ENCODE measurements at regions not wholly inside any gene's neighbourhood (a gene's known extent, or its start where the extent isn't known, plus 50 kb on each side); places are given as distances from the start of the nearest gene placed in this dataset.

DNA sequence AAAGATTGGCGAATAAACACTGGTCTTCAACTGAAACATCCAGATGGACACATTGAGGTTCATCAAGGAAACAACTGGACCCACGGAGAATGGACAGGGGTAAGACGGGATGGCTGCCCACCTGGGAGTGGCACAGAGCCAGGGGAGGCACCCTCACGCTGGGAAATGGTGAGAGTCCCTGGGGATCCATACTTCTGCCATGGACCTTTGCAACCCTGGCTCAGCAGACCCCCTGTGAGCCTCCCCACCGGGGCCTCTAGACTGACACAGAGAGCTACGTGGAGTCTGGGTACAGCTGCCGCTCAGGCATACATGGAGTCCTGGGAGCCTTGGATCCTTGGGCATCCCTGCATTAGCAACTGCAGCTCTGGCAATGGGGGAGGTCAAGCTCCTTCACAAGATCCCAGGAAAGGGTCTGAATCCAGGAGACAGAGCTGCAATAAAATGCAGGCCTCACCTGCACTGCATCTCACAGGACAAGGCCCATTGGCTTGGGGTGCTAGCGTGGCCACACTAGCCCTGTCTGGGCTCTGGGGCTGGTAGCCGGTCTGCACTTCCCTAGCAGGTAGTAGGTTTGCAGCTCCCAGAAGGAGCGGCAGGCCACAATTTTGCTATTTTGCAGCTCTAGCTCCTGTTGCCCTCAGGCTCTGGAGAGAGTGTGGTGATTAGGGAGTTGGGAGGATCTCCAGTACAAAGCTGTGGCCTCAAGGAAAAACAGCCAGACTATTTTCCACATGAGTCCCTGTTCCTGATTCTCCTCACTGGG lies 496.4 kb upstream of the LRRC4C start:
- Histone ChIP-seq H3K27me3 (replicated peaks; ENCODE audit: insufficient read depth, low read length) (no peaks in the 10 kb centered on the region), H3K4me3 (ENCODE audit: low read length) (no peak overlapping the region), H3K4me1 (ENCODE audit: low read length) (peaks cover 1% of the 10 kb centered on the region; the same call in 1 of the 2 replicates), H4K20me1 (ENCODE audit: insufficient read depth, low read length) (no peaks in the 10 kb centered on the region), H3K79me2 (ENCODE audit: low read length) (no peaks in the 10 kb centered on the region), H2AFZ (ENCODE audit: low read length) (no peak overlapping the region), H3K9me2 (replicated peaks; ENCODE audit: insufficient read depth, low read length) (no peaks in the 10 kb centered on the region), H3K4me2 (ENCODE audit: low read depth, low read length) (no peak overlapping the region), H3K27ac (ENCODE audit: low read length) (no peak overlapping the region), H3K9ac (ENCODE audit: low read length) (no peak overlapping the region), H3K36me3 (replicated peaks; ENCODE audit: insufficient read depth, low read length) (no peaks in the 10 kb centered on the region), H3F3A (ENCODE audit: insufficient read depth, low read length) (no peaks in the 10 kb centered on the region), H3K9me3 (replicated peaks; ENCODE audit: insufficient read depth, low read length) (no peaks in the 10 kb centered on the region)
- DNase-seq: no peak
- TF ChIP-seq EZH2phosphoT487 (IDR thresholded peaks at IDR 0.05; ENCODE audit: low read length) (no peak), EZH2 (optimal IDR thresholded peaks at IDR 0.05; ENCODE audit: low read depth, low read length) (no peak)
- TF ChIP-seq, protein P1, sequence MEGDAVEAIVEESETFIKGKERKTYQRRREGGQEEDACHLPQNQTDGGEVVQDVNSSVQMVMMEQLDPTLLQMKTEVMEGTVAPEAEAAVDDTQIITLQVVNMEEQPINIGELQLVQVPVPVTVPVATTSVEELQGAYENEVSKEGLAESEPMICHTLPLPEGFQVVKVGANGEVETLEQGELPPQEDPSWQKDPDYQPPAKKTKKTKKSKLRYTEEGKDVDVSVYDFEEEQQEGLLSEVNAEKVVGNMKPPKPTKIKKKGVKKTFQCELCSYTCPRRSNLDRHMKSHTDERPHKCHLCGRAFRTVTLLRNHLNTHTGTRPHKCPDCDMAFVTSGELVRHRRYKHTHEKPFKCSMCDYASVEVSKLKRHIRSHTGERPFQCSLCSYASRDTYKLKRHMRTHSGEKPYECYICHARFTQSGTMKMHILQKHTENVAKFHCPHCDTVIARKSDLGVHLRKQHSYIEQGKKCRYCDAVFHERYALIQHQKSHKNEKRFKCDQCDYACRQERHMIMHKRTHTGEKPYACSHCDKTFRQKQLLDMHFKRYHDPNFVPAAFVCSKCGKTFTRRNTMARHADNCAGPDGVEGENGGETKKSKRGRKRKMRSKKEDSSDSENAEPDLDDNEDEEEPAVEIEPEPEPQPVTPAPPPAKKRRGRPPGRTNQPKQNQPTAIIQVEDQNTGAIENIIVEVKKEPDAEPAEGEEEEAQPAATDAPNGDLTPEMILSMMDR (IDR thresholded peaks at IDR 0.05; ENCODE audit: low read length): no peak

DNA sequence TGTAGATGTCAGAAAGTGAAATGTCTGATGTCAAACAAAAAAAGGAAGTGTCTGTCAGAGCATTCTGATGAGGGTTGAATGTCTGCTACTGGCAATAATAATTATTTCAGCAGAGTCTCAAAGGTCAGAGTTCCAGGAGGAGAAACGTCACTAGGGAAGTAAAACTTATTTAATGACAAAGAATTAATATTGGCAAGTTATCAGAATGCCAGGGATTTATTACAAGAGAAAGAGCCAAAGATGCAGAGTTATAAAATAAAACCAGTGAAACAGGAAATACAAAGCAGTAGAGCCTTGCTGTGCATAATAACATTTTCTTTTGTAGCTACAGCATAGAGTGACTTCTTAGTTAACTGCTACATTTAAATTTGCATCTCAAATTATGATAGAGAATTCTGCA lies 504.0 kb upstream of the LRRC4C start:
- no peaks in the 10 kb centered on the region for H3K27me3 ChIP-seq (replicated peaks; ENCODE audit: insufficient read depth, low read length)
- H4K20me1 ChIP-seq (ENCODE audit: insufficient read depth, low read length): no peaks in the 10 kb centered on the region

DNA sequence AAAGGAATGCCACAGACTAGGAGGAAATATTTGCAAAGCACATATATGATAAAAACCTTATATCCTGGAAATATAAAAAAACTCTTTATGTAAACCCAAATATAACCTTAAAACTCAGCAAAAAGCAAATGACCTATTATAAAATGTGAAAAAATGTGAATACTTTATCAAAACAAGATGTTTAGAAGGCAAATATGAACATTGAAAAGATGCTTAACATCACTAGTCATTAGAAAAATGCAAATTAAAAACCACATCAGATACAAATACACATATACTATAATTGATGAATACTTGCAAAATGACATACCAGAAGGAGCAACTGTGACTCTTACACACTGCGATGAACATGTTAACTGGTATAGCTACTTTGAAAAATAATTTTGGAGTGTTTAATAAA lies 511.2 kb upstream of the LRRC4C start:
- H3K4me3 ChIP-seq (ENCODE audit: low read length): no peak overlapping the region
- H3K36me3 ChIP-seq (replicated peaks; ENCODE audit: insufficient read depth, low read length): no peaks in the 10 kb centered on the region
- TF ChIP-seq, protein P1 (IDR thresholded peaks at IDR 0.05; ENCODE audit: low read length): no peak
- TF ChIP-seq EZH2phosphoT487 (IDR thresholded peaks at IDR 0.05; ENCODE audit: low read length) (no peak), EZH2 (optimal IDR thresholded peaks at IDR 0.05; ENCODE audit: low read depth, low read length) (no peak)
- no peak overlapping the region for H3K4me2 ChIP-seq (ENCODE audit: low read depth, low read length)
- no peaks in the 10 kb centered on the region for H3K4me1 ChIP-seq (ENCODE audit: low read length)
- no peaks in the 10 kb centered on the region for H4K20me1 ChIP-seq (ENCODE audit: insufficient read depth, low read length)
- no peak for DNase-seq
- no peak overlapping the region for H3K27ac ChIP-seq (ENCODE audit: low read length)
- H3K79me2 ChIP-seq (ENCODE audit: low read length): no peaks in the 10 kb centered on the region
- H3K27me3 ChIP-seq (replicated peaks; ENCODE audit: insufficient read depth, low read length): no peaks in the 10 kb centered on the region
- H3K9ac ChIP-seq (ENCODE audit: low read length): no peak overlapping the region
- H3F3A ChIP-seq (ENCODE audit: insufficient read depth, low read length): no peaks in the 10 kb centered on the region
- H3K9me3 ChIP-seq (replicated peaks; ENCODE audit: insufficient read depth, low read length): no peaks in the 10 kb centered on the region
- no peaks in the 10 kb centered on the region for H3K9me2 ChIP-seq (replicated peaks; ENCODE audit: insufficient read depth, low read length)
- no peak overlapping the region for H2AFZ ChIP-seq (ENCODE audit: low read length)

More for the DNA sequence above, 504.0 kb upstream of the LRRC4C start:
- Histone ChIP-seq H3K9me2 (replicated peaks; ENCODE audit: insufficient read depth, low read length) (no peaks in the 10 kb centered on the region), H3K36me3 (replicated peaks; ENCODE audit: insufficient read depth, low read length) (no peaks in the 10 kb centered on the region), H3K9me3 (replicated peaks; ENCODE audit: insufficient read depth, low read length) (no peaks in the 10 kb centered on the region), H3K4me1 (ENCODE audit: low read length) (no peaks in the 10 kb centered on the region), H3K27ac (ENCODE audit: low read length) (no peak overlapping the region), H3K4me2 (ENCODE audit: low read depth, low read length) (no peak overlapping the region), H3K4me3 (ENCODE audit: low read length) (no peak overlapping the region), H3K79me2 (ENCODE audit: low read length) (no peaks in the 10 kb centered on the region), H3K9ac (ENCODE audit: low read length) (no peak overlapping the region), H3F3A (ENCODE audit: insufficient read depth, low read length) (no peaks in the 10 kb centered on the region), H2AFZ (ENCODE audit: low read length) (no peak overlapping the region)
- TF ChIP-seq, protein P1 (IDR thresholded peaks at IDR 0.05; ENCODE audit: low read length): no peak
- TF ChIP-seq EZH2phosphoT487 (IDR thresholded peaks at IDR 0.05; ENCODE audit: low read length) (no peak), EZH2 (optimal IDR thresholded peaks at IDR 0.05; ENCODE audit: low read depth, low read length) (no peak)
- DNase-seq: no peak

Measured in MM.1S (cell line).